Astrocyte (in vitro differentiated cells and primary cell): ENCODE measurements at regions not wholly inside any gene's neighbourhood (a gene's known extent, or its start where the extent isn't known, plus 50 kb on each side); places are given as distances from the start of the nearest gene placed in this dataset.

Source experiments
- CTCF ChIP-seq: IDR thresholded peaks from 2 replicates; pipeline ENCODE4 v1.5.1; 2011; ENCODE audit warnings: low read depth, mild to moderate bottlenecking, inconsistent platforms, low read length, moderate library complexity; ENCODE audit not compliant: insufficient read depth
- EZH2 ChIP-seq: IDR thresholded peaks from 2 replicates; pipeline ENCODE4 v1.6.1; 2012; ENCODE audit warnings: mild to moderate bottlenecking, low read length, inconsistent platforms; ENCODE audit not compliant: insufficient read depth

- no peak for TF ChIP-seq CTCF
- no peak for TF ChIP-seq EZH2
Measured at GRCh38 chr18:77486985-77487384, 237.3 kb downstream of the GALR1 start.
